ENCODE measurements at regions not wholly inside any gene's neighbourhood (a gene's known extent, or its start where the extent isn't known, plus 50 kb on each side); places are given as distances from the start of the nearest gene placed in this dataset.
"Not testable (repeated sequence)": the region's sequence is repeated elsewhere in the genome, so short reads cannot be mapped to it uniquely, and the experiment has no call there.

DNA sequence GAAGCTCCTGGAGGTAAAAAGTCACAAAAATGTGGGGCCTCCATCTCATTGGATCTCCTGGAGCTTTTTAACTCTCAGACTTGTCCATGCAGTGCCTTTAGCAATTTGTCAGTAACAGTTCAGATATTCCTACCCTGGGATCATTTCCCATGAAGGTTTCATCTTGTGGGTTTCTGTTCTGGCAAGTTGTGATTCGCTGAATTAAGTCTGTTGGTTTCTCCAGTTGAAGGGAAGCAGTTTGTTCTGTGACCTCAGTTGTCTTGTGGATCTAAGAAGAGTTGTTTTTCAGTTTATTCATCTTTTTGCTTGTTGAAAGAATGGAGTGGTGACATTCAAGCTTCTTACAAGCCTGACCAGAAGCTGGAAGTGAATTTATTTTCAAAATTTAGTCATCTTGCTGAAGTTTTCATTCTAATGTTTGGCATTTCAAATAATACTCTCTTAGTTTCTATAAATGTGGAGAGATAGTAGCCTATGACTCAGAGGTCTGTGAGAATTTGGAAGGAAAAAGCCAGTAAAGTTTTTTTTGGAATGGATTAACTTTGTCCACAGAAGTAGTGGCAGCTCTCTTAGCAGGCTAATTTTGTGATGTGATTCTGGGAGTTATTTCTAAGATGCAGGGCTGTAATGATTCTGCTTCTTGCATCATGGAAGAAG, 120.1 kb upstream of the CSNK1A1L start:
- DNase-seq (ENCODE audit: low read depth in 2 of 2): peak; percentile 31 to 36

DNA sequence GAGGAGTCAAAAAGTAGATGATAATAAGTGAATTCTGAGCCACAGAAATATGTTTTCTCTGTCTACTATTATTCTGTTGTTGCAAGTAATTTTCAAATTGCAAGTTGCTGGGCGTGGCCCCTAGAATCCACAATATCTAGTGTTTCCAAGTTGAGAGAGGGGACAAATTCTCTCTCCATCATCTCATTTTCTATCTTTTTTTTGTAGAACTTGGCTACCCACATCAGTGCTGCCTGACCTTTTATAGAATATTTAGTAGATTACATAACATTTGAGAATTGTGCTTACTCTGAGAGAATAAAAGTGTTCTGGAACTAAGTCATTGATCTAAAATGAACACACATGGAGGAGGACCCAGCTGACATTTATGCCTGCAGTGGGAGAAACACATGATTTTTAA, 110.9 kb upstream of the CSNK1A1L start:
- DNase-seq (ENCODE audit: low read depth in 2 of 2): no peak

DNA sequence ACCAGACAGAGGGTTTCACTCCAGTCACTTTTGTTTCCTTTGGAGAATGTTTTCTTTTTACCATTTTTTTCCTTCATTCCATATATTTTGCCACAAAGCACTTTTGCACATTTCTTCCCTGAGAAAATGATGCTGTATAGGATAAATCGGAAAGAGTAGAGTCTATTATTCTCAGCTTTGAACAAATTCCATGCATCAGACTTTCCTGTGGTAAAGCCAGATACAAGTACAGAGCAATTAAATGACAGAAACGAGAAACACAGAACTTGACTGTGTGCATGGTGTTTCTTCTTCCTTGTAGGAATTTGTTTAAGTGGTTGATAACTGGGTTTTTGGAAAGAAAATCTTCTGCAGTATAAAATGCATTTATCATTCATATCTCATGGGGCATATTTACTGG, 107.4 kb upstream of the CSNK1A1L start:
- no peak for DNase-seq (ENCODE audit: low read depth in 2 of 2)

DNA sequence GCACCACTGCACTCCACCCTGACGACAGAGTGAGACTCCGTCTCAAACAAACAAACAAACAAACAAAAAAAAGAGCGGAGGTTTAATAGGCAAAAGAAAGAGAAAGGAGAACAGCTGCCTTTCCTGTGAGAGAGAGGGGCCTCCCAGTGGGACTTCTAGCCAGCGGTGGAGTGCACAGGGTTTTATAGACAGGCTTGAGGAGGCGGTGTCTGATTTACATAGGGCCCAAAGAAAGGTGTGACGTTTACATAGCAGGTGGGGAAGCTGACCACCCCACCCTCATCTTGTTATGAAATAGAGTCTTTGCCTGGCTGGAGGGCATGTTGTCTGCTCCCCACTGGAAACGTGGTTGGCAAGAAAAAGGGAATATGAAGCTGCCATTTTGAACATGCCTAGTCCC, 106.0 kb upstream of the CSNK1A1L start:
- no peak for DNase-seq (ENCODE audit: low read depth in 2 of 2)

DNA sequence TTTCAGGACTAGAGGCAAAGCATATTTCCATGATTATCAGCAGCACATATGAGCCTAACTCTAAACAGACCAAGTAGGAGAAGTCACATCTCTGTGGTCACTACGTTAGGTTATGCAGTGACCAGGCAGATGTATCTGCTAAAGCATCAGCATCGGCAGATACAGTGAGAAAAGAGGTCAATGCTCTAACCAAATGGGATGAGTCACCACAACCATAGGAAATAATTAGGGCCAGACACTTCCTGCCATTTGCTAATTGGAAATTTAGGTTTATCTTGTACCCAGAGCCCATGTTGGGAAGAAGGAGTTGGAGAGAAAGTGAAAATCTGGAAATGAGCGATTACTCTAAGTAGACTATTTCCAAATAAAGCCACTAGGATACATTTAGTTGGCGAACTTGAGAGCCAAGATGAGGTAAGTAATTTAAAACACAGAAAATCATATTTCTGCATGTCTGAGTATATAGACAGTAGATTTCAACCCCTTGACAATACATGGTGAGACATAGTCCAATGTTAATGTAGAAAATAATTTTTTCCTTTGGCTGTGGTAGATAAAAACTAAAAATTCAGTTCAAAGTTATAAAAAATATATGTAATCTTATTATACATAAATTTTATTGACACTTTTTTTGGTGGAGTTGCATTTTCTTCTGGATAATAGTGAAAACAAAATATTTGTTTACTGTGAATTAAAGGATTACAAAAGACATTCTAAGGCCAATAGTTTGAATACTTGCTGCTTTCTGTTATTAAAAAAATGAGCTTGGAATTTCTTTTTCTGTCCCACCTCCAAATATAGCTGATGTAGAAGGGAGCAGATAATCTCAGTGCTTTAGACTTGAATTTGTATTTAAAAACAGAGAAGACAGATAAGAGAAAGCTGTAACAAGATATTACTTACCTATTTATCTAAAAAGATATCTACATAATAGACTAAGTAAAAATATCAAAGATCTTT, 104.4 kb upstream of the CSNK1A1L start:
- DNase-seq (ENCODE audit: low read depth in 2 of 2): no peak

DNA sequence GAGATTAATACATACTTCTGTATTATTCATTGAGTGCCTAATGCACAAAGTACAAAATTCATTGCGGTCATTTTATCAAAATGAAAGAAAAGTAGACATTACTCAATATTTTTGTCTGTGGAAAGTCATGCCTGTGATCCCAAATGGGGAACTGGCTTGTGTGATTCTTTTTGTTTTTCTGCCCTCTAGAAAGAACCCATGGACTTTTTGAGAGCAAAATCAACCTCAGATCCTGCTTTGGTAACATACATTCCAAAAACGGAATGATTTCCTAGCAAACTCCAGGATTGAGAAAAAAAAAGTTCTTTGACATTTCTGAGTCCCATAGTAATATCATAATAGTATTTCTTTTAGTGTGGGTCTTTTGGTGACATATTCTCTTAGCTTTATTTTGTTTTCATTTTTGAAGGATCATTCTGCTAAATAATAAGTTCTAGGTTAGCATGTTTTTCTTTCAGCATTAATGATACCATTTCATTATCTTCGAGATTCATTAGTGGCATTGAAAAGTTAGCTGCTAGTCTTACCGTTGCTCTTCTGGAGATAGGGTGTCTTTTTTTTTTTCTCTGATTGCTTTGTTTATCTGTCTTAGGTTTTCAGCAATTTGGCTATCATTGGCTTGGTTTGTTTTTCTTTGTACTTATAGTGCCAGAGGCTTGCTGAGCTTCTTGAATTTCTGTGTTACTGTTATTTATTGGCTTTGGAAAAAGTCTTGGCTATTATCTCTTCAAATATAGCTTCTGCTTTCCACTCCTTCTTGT, 102.4 kb upstream of the CSNK1A1L start:
- no peak for DNase-seq (ENCODE audit: low read depth in 2 of 2)

DNA sequence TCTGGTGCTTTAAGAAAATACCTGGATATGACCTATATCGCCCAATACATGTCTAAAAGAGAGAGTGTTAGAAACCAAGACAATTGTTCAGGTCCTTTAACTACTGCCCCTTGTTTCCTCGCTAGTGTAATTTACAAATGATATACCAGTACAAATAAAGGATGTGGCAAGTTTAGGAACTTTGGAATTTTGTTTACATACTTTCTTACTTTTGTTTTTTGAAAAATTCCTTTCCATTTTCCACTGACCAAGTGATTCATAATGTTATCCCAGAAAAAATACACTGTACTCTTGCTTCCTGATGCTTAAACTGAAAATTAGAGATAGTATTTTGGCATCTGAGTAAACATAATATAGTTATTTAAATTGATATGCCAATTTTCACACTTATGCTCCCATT, 96.8 kb upstream of the CSNK1A1L start:
- no peak for DNase-seq (ENCODE audit: low read depth in 2 of 2)

DNA sequence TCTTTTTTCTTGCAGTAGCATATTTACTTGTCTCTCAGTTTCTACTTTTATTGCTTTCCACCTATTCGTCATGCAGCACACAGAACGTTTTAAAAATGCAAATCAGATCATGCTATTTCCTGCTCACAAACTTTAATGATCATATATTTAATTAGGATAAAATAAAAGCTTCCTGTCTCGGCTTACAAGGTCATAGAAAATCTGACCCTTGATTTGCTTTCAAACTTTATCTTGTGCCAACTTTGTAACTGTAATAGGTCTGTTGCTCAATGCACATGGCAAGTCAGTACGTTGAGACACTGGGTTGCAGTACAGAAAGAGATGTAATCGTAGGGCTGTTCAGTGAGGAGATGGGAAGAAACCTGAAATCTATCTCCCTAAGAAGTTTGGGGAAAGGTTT, 95.6 kb upstream of the CSNK1A1L start:
- no peak for DNase-seq (ENCODE audit: low read depth in 2 of 2)

DNA sequence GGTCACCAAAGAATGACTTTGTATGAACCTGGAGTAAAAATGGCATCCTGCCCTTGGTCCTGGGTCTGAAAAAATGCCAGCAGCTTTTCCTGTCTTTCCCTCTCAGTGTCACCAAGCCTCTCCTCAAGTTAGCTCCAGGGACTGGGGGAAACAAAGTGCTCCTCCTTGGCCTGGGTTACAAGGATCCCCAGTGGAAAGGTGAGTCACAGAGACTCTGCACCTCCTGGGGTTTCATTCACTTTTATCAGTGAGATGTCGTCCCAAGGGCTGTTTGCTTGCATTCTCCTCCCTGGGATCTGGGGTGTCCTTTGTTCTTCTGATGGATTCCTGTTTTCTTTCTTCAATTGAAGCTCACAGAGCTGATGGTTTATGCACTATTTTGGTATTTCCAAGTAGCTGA, 93.2 kb upstream of the CSNK1A1L start:
- no peak for DNase-seq (ENCODE audit: low read depth in 2 of 2)

DNA sequence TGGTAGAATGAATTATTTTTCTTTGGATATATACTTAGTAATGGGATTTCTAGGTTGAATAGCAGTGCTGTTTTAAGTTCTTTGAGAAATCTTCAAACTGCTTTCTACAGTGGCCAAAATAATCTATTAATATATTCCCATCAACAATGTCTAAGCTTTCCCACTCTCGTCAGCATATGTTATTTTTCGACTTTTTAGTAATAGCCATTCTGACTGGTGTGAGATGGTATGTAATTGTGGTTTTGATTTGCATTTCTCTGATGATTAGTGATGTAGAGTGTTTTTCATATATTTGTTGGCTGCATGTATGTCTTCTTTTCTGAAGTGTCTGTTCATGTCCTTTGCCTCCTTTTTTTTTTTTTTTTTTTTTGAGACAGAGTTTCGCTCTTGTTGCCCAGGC, 90.2 kb upstream of the CSNK1A1L start:
- DNase-seq (ENCODE audit: low read depth in 2 of 2): no peak

DNA sequence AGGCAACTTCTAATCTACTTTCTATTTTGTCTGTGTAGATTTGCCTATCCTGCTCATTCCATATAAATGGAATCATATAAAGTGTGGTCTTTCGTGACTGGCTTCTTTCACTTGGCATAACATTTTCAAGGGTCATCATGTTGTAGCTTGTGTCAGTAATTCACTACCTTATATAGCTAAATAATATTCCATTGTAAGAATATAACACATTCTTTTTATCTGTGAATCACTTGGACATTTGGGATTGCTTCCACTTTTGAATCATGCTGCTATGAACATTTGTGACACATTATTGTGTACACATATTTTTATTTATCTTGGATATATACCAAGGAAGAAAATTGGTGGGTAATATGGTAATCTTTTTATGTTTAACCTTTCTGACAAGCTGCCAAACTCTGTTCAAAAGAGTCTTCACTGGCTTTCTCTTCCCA, 89.0 kb upstream of the CSNK1A1L start:
- peak; percentile 78 to 79 for DNase-seq (ENCODE audit: low read depth in 2 of 2)

DNA sequence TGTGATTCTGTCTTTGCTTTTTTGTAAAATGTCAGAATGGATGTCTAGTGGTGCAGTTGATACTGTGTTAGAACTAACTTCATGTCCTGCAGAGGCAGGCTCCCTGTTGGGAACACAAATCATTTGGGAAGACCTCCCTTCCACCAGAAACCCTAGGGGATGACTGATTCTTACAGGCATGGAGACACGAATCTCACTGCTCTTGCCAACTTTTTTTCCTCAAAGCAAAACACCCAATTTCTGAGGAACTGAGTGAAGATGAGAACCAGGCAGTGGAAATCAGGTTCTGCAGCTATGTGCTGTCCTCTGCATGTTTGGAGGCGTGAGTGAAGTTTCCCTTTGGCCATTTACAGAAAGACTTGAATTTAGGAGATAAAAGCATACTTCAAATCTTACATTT, 87.5 kb upstream of the CSNK1A1L start:
- peak in 1 of 2 experiments; percentile 40 for DNase-seq (ENCODE audit: low read depth in 2 of 2)

DNA sequence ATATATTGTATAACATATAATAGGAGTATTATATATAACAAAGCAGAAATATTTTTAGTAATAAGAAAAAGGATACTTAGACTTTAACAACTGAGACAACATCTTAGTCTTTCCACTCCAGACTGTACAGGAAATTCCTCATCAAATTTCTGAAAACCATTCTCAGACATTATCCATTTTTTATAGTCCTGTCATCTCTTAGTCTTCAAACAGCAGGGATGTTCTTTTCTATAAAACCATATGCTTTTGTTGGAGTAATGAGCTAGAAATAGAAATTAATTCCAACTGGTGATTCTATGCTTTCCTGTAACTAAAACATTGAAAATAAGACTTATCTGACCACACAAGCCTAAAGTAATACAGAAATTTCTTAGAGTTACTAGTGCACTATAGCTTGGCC, 82.2 kb upstream of the CSNK1A1L start:
- DNase-seq (ENCODE audit: low read depth in 2 of 2): peak; percentile 67 to 68

DNA sequence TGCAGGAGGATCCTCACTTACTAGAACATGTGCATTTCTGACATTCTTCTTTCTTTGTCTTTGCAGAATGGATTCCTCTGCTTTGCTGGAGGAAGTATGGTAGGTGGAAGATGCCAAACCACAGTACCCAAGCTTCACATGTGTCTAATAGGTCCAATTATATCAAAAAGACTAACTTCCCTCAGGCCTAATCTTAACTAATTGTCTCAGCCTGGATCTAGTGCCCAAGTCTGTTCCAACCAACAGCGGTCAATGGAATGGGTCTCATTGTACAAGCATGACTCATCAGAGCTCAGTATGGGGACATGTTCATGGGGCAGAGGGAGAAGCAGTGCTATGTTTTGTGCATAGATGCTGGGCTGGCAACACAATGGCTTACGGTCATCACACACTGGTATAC, 81.6 kb upstream of the CSNK1A1L start:
- DNase-seq (ENCODE audit: low read depth in 2 of 2): no peak

DNA sequence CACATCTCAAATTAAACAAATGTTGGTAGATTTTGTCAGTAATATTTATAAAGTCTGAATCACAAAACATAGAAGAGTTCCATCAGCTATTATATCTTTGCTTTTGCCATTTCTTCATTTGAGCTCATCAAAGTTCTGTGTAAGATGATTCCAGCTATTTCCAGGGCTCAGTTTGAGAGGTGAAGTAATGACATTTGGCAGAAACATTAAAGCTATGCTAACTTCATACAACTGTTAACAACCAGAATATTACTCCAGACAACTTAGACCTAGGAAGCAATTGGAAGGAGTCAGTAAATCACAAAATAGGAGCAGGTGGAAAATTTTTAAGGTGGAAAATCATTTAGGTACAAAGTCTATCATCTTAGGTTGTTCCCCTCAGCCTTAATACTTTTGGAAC, 76.2 kb upstream of the CSNK1A1L start:
- DNase-seq (ENCODE audit: low read depth in 2 of 2): no peak

DNA sequence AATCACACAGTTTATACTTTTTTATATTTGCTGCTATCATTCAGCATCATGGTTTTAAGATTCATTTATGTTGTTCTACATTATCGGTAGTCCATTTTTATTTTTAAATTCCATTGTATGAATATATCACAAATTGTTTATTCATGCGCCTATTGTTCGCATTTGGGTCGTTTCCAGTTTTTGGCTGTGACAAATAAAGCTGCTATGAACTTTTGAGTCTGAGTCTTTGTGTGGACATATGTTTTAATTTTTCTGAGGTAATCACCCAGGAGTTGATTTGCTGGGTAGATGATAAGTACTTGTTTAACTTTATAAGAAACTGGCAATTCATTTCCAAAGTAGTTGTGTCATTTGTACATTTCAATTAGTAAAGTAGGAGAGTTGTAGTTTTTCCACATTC, 74.2 kb upstream of the CSNK1A1L start:
- no peak for DNase-seq (ENCODE audit: low read depth in 2 of 2)

DNA sequence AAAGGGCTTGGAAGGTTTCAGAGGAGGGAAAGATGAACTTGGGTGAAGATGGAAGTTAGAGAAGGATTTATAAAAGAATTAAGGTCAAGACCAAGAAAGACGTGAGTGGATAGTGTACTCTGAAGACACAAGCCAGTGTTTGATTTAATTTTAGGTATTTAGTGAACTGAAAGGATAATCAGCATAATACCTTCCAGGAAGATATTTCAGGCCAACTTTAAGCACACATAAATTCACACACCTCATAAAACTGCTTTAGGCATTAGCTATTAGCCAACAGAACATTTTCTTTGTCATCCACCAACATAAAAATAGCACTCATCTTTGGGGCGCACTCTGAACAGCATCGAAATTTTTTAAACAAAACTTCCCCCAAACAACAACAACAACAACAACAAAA, 71.7 kb upstream of the CSNK1A1L start:
- DNase-seq (ENCODE audit: low read depth in 2 of 2): no peak

DNA sequence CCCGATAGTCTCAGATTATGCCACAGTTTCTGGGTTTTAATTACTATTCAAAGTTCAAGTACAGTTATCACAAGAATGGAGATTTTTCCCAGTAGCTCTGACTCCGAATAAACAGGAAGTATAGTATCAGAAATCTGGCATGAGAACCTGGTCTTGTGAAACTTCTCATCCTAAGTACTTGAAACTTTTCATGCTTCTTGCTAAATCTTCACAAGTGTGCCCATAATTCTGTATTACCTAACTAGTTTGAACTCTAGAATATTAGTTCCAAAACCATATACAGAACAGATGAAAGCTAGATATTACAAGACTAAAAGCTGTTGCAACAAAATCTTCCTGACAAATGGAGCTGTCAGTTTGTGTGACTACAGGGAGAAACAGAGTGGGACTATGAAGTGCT, 70.5 kb upstream of the CSNK1A1L start:
- DNase-seq (ENCODE audit: low read depth in 2 of 2): peak; percentile 90 to 91

DNA sequence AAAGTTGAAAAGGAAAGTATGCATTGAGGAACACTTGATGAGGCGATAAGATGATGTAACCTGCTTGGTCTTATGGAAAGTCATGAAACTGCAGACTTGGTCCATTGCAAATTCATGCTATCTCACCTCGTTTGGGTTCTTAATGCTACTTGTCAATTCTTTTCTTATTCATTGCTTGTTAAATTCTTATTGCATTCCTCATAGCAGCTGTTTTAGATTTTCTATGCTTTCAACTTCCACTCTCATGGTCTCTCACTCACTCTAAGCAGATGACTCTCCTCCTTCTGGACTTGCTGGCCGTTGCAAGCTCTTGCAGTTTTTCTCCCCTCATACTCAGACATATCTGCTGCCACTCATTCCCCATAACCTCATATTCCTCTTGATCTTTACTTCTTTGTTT, 67.8 kb upstream of the CSNK1A1L start:
- DNase-seq (ENCODE audit: low read depth in 2 of 2): peak; percentile 94 to 96

DNA sequence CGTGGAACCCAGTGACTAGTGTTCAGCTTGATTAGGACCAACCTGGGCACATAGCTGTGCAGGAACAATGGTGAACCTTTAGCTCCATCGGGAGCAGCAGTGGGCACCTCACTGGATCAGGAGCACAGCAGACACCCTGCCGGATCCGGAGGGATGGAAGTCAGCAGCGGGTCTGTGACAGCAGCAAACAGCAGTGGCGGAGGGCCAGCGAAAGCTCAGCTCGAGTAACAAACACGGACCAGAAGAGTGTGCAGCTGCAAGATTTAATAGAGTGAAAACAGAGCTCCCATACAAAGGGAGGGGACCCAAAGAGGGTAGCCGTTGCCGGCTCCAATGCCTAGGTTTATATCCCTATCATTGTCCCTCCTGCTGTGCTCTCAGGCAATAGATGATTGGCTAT, 66.8 kb upstream of the CSNK1A1L start:
- not testable (repeated sequence) for DNase-seq (ENCODE audit: low read depth in 2 of 2)

DNA sequence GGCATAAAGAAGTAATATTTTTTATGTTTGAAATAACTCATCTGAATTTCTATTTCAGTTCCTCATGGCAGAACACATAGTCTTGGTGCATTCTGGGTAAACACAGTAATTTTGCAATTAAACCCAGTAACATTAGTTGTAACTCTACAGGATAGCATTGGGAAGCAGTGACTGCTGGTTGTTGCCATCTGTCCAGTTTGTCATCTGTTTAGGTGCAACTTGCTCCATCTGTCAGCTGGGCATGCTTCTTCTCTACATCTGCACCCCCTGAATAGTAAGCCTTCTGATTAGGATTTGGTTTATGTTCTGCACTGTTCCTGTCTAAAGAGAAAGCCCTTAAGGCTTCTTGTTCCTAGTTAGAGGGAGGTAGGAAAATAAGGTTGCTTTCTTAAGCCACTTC, 63.5 kb upstream of the CSNK1A1L start:
- DNase-seq (ENCODE audit: low read depth in 2 of 2): no peak

DNA sequence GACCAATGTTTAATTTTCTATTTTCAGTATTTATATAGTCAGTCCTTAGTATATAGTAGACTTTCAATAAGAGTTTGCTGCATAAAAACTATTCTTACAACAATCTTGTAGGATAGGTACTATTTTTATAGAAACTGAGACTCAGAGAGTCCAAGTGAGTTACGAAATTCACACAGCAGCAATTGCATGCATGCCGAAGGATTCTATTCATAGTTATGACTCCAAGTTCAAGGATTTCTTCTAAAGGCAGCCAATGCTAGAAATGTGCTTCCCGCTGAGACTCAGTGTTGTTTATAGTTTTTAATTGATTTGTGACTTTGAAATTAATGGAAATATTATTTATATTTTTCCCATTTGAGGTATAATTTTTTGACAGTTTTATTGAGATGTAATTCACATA, 62.7 kb upstream of the CSNK1A1L start:
- DNase-seq (ENCODE audit: low read depth in 2 of 2): no peak
